ENCODE measurements at regions not wholly inside any gene's neighbourhood (a gene's known extent, or its start where the extent isn't known, plus 50 kb on each side); places are given as distances from the start of the nearest gene placed in this dataset.

- TF ChIP-seq CTCF (IDR thresholded peaks at IDR 0.05) (no peak), POLR2A (IDR thresholded peaks at IDR 0.05) (no peak)
Observed at GRCh38 chr7:109763611-109764010, 1193.9 kb downstream of the DNAJB9 start.

All from body of pancreas (tissue), 4 donors.